ENCODE measurements at regions not wholly inside any gene's neighbourhood (a gene's known extent, or its start where the extent isn't known, plus 50 kb on each side); places are given as distances from the start of the nearest gene placed in this dataset.

DNA sequence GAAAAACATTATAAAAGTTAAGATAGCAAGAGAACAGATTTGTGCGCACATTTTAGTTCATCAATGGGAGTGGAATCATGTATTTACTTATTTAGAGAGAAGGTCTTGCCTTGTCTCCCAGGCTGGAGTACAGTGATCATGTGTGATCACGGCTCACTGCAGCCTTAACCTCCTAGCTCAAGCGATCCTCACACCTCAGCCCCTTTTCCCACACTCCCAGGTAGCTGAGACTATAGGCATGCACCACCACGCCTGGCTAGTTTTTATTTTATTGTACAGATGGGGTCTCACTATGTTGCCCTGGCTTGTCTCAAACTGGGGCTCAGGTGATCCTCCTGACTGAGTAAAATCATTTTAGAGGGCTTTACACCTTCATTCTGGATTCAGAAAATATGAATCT is 72.3 kb upstream of the ADGRF1 start:
- DNase-seq = no peak

- DNase-seq = no peak
Measured at GRCh38 chr6:47112317-47112716, 70.2 kb upstream of the ADGRF1 start.

DNA sequence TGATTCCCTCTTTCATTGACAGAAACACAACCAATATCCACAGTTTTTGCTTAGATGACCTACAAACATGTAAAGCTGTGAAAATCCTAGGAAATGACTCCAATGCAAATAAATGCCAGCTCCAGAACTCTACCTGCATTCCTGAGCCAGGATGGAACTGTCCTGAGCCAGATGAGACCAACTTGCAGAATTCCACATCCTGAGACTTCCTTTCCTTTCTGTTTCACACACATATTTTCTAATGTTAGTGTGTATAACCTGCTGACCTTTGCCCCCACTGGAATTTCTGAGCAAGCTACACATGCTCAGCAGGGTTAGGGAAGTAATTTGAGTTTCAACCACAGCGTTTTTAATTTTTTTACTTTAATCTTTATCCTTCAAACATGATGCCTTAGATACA is 69.6 kb upstream of the ADGRF1 start:
- no peak for DNase-seq

DNA sequence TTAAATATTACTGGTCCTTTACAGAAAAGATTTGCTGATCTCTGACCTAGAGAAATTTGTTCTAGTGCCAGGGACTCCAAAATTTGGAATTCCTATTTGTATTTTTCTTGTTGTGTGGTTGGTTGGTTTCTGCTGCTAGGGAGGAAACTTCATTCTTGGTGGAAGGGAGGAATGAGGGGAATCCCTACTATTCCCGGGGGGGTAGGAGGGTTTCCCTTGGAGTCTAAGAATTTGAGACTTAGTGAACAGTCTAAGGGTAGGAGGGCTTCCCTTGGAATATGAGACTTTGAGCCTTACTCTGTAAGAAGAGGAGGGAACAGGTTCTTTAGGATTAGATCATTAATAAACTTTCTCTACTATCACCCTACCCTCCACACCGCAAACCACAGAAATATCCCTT is 67.1 kb upstream of the ADGRF1 start:
- DNase-seq = no peak

GRCh38 chr6:47106721-47107197 is 64.6 kb upstream of the ADGRF1 start:
- DNase-seq = no peak

- no peak for DNase-seq
Measured at GRCh38 chr6:47106216-47106615, 64.1 kb upstream of the ADGRF1 start.

DNA sequence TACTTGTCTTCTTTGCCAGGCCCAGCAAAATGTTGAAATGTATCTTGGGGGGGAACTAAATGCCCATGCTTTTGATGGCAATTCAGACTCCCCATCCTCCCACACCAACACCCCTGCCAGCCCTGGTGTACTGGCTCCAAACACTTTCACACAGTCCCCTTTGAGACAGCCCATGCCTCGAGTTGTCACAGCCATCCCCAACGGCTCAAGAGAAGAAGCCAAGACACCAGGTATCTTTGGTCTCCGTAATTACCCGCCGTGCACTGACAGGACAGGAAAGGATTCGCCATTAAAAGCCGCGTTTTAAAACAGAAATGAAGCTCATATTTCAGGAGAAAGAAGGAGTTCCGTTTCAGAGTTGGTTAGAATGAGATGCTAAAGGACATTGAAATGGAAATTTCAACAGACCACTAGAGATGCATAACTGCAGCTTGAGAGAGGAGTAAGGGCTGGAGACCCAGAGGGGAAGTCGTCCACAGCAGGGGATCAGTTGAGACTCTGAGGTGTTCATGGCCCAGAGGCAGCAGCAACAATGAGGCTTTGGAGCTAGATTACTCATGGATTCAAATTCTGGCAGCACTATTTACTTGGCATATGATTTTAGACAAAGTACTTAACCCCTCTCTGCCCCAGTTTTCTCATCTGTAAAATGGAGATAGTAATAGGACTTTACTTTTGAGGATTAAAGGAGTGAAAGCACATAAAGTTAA is 63.5 kb upstream of the ADGRF1 start:
- DNase-seq = no peak

DNA sequence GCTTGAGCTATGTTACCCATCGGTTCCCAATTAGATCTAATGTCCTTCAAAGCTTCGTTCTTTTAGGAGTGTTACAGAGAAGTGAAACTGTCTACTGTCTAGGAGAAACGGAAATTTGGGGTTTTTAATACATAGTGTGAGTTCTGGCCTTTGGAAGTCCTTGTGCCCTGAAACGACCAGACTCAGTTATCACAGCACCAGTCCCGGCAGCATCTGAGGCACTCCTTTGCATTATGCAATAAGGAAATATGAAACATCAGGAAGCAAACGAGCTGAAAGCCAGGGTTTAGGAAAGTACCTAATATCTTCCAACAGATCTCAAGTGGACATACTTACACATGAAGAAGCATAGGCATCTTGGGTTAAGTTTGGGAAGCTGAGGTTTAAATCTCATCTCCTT is 61.8 kb upstream of the ADGRF1 start:
- DNase-seq = no peak

DNA sequence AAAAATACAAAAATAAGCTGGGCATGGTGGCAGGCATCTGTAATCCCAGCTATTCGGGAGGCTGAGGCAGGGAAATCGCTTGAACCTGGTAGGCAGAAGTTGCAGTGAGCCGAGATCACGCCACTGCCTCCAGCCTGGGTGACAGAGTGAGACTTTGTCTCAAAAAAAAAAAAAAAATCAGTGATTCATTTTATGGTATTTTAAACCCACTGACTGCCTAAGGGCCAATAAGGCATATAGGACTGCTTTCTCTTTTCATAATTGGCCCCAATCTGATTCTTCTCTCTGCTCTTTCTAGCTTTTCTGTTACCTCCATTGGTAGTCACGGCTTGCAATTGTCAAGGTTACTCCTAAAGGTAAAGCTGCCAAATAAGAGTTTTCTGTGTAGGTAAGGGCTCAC is 60.2 kb upstream of the ADGRF1 start:
- DNase-seq = no peak

DNA sequence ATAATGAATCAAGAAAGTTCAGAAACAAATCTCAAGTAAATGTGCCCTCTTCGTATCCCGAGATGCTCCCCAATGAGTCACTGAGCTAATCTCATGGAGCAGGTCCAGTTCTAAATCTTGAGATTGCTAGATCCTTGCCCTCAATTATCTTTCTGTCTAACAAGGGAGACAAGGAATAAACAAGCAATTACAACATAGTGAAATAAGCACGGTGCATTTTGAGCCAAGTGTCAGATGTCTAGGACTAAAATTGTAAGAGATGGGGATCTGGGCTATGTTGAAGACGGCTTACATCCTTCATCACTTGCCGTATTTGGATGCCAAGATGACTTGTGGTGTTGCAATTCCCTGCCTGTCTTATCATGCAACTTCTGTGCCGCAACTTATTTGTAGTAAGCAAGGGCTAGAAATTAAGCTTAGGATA is 56.5 kb upstream of the ADGRF1 start:
- no peak for DNase-seq

DNA sequence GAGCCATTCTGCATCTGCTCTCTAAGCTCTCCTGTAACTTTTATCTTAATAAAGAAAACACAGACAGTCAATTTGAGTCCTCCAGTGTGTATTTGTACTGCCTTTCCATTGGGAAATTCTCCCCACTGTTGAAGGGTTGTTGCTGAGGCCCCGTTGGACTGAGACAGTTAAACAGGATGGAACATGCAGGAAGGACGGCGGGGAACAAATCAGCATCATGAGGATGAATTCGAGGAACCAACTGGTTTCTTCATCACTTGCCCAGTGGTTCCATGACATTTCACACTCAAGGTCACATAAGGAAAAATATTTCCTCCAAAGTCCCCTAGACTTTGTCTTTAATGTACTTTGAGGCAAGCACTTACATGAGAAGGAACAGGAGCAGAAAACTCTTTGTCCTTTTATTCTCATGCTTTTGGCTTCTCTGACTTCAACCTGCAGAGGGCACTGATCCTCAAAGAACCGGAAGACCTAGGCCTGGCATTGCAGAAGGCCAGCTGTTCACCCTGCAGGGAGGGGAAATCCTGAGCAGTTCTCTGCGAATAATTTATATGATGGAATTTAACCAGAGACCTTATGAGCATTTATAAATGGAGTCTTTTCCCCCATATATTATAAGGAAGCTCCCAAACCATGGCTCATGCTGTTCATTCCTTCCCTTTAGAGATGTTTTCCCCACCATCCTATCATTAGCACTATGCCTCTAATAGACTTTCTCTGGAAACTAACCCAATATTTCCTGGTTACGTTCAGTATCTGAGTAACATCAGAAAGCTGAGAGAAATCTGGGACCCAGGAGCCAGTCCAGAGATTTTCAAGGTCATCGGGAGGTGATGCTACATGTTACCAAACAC is 55.2 kb upstream of the ADGRF1 start:
- peak; percentile 6 for DNase-seq

DNA sequence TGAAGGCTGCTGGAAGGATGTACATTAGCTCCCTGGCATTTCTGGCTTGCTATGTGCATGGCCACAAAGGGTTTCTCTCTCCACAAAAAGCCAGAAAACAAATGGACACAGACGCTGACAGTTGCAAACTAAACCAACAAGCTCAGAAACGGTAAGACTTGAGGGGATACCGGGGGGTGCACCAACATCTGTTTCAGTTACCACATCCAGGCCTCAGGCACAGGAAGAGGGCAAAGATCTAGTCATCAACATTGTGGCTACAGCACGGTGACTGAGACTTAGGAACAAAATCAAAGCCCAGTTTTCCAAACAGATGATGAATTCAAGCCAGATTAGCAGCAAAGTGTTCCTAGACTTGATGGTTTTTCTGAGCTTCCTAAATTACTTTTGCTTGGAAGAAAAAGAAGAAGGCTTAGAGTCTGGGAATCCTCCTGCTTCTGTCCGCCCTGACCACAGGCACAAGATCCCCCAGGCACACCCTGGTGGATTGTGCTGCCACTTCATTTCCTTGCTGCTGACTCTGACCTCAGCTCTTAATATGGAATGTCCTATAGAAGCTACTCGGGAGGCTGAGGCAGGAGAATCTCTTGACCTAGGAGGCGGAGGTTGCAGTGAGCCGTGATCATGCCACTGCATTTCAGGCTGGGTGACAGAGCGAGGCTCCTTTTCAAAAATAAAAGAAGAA is 54.2 kb upstream of the ADGRF1 start:
- no peak for DNase-seq

DNA sequence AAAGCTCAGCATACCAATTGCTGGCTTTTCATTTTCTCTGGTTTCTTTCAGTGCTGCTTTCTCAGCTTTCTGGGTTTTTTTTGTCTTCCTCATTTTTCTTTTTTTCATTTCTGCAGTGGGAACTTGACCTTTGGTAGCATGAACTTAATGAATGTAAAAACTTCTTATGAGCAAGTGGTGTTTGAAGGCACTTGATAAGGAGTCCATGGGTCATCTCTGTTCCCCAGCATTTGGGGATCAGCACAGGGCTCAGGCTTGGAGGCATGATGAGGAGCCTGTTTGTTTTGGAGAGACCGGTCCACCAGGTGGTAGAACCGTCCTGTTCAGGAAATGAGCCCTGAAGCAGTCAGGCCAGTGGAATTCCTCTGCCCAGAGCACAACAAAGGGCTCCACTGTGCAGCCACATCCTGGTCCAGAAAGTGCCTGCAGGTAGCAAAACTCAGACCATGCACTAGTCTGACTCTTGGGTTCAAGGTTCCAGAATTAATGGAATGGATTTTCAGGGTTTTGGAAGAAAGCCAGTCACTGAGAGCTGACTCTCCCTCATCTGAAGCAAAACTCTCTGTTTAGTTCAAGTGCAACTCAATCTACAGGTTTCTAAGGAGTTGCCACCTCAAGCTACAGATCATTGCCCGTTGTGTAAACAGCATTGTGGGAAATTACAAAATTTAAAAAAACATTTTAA is 52.3 kb upstream of the ADGRF1 start:
- DNase-seq = no peak

- no peak for DNase-seq
Measured at GRCh38 chr6:47093169-47093568, 51.0 kb upstream of the ADGRF1 start.

- DNase-seq = no peak
Measured at GRCh38 chr6:47091886-47092668, 49.9 kb upstream of the ADGRF1 start.
